Spleen (tissue), 7 donors: ENCODE measurements at regions not wholly inside any gene's neighbourhood (a gene's known extent, or its start where the extent isn't known, plus 50 kb on each side); places are given as distances from the start of the nearest gene placed in this dataset.

Experiments used
- POLR2A ChIP-seq, 3 donors: fragments of 450-650 bp; IDR thresholded peaks; one replicate each; pipeline ENCODE4 v1.5.1; 2017; ENCODE audit warnings: antibody characterized with exemption in 3 of 3, mild to moderate bottlenecking in 1 of 3
- TF ChIP-seq, protein P1 (sequence below), 11 experiments: fragments of 200-600 bp in 7 of 11; fragments of 450-650 bp in 4 of 11; sonication (generic) in 4 of 11; IDR thresholded peaks in 8 of 11; conservative IDR thresholded peaks in 3 of 11; 1 replicate in 7 of 11; 2 replicates in 4 of 11; pipeline versions ENCODE4 v1.4.0 to v1.8.0; 2016 to 2021; ENCODE audit warnings: antibody characterized with exemption in 11 of 11, inconsistent platforms in 4 of 11, mild to moderate bottlenecking in 1 of 11
- donor health status: DM: no; HTN: no; CAD: no; lungs with moderate emphysema.
- donor health status: DM: no; HTN: no; CAD: no.
- donor health status: DM: no; HTN: no; CAD: no.

DNA sequence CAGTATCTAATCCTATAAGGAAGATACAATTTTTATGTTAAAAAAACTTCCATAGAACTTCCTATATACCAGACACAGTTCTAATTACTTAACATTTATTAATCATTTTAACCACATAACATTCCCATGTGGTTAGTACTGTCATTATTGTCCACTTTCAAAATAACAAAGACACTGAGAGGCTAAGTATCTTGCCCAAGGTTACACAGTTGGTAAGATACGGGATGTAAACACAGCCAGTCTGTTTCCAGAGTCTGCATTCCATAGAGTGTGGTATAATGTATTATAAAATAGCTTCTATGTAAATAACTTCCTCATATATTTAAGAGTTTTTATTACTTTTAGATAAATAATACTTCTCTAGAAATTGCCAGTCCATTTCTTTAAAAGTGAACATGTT is 383.3 kb upstream of the ETAA1 start:
- TF ChIP-seq, protein P1, sequence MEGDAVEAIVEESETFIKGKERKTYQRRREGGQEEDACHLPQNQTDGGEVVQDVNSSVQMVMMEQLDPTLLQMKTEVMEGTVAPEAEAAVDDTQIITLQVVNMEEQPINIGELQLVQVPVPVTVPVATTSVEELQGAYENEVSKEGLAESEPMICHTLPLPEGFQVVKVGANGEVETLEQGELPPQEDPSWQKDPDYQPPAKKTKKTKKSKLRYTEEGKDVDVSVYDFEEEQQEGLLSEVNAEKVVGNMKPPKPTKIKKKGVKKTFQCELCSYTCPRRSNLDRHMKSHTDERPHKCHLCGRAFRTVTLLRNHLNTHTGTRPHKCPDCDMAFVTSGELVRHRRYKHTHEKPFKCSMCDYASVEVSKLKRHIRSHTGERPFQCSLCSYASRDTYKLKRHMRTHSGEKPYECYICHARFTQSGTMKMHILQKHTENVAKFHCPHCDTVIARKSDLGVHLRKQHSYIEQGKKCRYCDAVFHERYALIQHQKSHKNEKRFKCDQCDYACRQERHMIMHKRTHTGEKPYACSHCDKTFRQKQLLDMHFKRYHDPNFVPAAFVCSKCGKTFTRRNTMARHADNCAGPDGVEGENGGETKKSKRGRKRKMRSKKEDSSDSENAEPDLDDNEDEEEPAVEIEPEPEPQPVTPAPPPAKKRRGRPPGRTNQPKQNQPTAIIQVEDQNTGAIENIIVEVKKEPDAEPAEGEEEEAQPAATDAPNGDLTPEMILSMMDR (IDR thresholded peaks at IDR 0.05 in 8 of 11, conservative IDR thresholded peaks at IDR 0.05 in 3 of 11): no peak
- no peak for TF ChIP-seq POLR2A (IDR thresholded peaks at IDR 0.05)
